OCI-LY1 (cell line): ENCODE measurements at regions not wholly inside any gene's neighbourhood (a gene's known extent, or its start where the extent isn't known, plus 50 kb on each side); places are given as distances from the start of the nearest gene placed in this dataset.

Experiments used
- EZH2 ChIP-seq: fragments of 200-600 bp; sonication (generic), shearing (Covaris generic); IDR thresholded peaks from 2 replicates; pipeline ENCODE4 v1.8.0; 2017; ENCODE audit warnings: borderline replicate concordance, mixed run types, mild to moderate bottlenecking, antibody characterized with exemption, low read length, moderate library complexity, mixed read lengths
- TF ChIP-seq, protein P1 (sequence below): fragments of 200-600 bp; sonication (generic), shearing (Covaris generic); IDR thresholded peaks from 2 replicates; pipeline ENCODE4 v1.5.1; 2017; ENCODE audit warnings: mild to moderate bottlenecking, antibody characterized with exemption, low read length, moderate library complexity, mixed read lengths

DNA sequence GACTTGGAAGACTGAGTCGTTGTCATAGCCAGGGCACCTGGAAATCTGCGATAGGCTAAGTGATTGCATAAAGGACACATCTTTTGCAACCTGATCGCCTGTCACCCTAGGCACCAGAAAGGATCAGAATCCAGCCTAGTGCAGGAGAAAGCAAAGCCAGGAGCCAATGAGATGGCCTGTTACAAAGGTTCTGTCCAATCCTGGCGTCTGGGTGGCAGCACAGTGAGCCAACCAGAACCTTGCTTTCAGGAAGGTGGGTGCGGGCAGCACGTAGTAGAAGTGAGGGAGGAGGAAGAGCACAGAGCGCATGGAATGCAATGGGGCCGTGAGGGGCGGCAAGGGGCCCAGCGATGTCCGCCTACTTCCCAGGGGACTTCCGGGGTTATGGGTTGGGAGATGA is 120.4 kb upstream of the GGTLC1 start:
- TF ChIP-seq EZH2: no peak
- TF ChIP-seq, protein P1, sequence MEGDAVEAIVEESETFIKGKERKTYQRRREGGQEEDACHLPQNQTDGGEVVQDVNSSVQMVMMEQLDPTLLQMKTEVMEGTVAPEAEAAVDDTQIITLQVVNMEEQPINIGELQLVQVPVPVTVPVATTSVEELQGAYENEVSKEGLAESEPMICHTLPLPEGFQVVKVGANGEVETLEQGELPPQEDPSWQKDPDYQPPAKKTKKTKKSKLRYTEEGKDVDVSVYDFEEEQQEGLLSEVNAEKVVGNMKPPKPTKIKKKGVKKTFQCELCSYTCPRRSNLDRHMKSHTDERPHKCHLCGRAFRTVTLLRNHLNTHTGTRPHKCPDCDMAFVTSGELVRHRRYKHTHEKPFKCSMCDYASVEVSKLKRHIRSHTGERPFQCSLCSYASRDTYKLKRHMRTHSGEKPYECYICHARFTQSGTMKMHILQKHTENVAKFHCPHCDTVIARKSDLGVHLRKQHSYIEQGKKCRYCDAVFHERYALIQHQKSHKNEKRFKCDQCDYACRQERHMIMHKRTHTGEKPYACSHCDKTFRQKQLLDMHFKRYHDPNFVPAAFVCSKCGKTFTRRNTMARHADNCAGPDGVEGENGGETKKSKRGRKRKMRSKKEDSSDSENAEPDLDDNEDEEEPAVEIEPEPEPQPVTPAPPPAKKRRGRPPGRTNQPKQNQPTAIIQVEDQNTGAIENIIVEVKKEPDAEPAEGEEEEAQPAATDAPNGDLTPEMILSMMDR: no peak
